ENCODE measurements at regions not wholly inside any gene's neighbourhood (a gene's known extent, or its start where the extent isn't known, plus 50 kb on each side); places are given as distances from the start of the nearest gene placed in this dataset.
"Not testable (repeated sequence)": the region's sequence is repeated elsewhere in the genome, so short reads cannot be mapped to it uniquely, and the experiment has no call there.

DNA sequence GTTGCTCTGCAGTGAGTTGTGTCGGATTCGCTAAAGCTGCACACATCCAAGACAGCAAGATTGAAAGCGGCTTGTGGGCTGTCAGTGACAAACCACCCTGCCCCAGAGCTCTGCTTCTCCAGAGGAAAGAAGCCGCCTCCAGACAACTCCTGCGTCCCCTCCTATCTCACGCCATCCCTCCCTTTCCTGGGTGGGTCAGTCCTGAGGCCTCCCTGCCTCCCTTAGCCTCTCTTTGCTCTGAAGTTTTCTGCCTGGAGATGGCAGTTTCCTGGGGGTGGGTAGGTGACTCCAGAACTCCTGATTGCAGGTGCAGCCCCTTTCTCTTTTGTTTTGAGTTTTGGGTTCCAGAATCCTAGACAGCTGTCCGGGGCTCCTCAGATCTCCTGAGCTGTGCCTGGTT, 78.7 kb downstream of the EMX2 start:
- Mint-ChIP-seq H3K27me3 (ENCODE audit: low read depth) (peaks cover 8% of the 10 kb centered on the region), H3K4me3 (no peak overlapping the region), H3K4me1 (ENCODE audit: low read depth) (no peaks in the 10 kb centered on the region), H3K27ac (no peak overlapping the region), H3K9me3 (no peaks in the 10 kb centered on the region), H3K36me3 (ENCODE audit: low read depth) (no peaks in the 10 kb centered on the region)
- DNase-seq, result no peak
- intact Hi-C loops (cut with micrococcal nuclease), result no loop called here
- CTCF ChIA-PET, result no interaction called here

DNA sequence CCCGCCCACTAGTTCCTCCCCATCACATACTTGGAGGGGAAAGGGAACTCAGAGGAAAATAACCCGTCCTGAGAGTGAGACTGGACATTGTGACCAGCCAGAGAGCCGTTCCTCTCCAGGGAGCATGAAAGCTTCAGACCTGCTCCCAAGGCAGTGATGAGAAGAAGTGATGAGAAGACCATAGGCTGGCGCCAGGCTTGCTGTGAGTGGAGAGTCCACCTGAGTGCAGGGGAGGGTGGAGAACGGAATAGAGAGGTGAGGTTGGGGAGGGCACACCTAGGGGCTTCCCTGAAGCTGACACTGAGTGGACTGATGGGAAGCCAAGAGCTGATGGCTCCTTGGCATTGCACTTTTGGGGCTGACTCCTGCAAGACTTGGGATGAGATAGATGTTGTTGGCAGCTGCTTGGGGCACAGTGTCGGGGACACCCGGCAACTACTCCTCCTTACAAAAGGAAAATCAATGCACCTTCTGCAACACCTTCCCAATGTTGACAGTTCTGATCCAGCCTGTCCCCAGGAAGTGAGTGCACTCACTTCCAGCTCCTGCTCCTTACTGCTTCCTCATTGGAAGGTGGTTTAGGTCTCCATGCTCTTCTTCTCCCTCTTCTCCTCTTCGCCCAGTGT, 79.4 kb downstream of the EMX2 start:
- Mint-ChIP-seq H3K4me3 (no peak overlapping the region), H3K36me3 (ENCODE audit: low read depth) (no peaks in the 10 kb centered on the region), H3K9me3 (no peaks in the 10 kb centered on the region), H3K27ac (no peak overlapping the region), H3K27me3 (ENCODE audit: low read depth) (peaks cover 5% of the 10 kb centered on the region), H3K4me1 (ENCODE audit: low read depth) (no peaks in the 10 kb centered on the region)
- DNase-seq, result no peak
- CTCF ChIA-PET, result no interaction called here
- intact Hi-C loops (cut with micrococcal nuclease), result no loop called here

DNA sequence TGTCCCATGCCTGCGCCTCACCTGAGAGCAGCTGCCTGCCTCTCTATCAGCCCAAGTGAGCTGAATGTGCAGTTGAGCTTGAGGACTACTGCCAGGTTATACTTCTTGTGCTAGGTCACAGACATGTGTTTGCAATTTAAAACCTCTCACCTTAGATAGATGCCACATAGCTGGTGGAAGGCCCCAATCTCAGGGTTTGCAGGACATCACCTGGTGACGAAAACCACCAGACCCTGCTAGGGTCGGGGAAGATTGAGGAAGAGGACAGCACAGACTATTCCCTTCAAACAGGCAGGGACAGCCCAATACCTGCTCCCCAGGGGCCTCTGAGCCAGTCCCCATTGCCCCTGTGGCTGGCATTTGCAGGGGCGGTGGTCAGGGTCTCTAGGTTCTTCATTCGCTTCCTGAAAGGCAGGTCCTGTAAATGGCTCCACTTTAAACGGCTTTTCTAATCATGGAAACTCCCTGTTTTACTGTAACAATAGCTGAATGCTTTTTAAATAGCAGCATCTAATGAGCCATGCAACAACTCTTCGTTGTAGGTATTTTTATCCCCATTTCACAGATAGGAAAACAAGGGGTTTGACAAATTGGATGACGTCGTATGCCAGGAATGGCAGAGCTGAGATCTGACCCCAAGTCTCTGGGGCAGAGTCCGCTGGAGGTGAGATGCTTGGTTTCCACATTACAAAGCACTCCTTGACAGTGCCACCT, 80.1 kb downstream of the EMX2 start:
- H3K9me3 Mint-ChIP-seq, result no peaks in the 10 kb centered on the region
- no peak overlapping the region for H3K27ac Mint-ChIP-seq
- H3K36me3 Mint-ChIP-seq (ENCODE audit: low read depth), result no peaks in the 10 kb centered on the region
- CTCF ChIA-PET, result no interaction called here
- intact Hi-C loops (cut with micrococcal nuclease), result no loop called here
- H3K4me3 Mint-ChIP-seq, result no peak overlapping the region
- peaks cover 5% of the 10 kb centered on the region for H3K27me3 Mint-ChIP-seq (ENCODE audit: low read depth)
- H3K4me1 Mint-ChIP-seq (ENCODE audit: low read depth), result no peaks in the 10 kb centered on the region
- no peak for DNase-seq

DNA sequence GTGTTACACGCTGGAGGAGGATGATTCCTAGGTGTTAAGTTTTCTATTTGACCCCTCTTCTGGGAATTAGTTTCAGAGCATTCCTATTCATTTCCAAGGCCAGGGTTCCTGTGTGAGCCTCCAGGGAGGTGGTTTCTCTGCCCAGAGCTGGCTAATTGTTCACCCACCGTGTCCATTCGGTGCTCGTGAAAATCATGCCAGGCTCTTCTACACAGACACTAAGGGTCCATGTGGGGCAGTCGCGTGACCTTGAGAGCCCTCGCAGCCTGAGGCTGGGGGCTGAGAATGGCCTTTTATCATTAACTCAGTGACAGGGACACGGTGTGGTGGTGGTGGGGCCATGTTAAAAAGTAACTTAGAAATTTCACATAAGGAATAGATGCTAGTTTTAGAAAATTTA, 83.7 kb downstream of the EMX2 start:
- H3K9me3 Mint-ChIP-seq, result no peaks in the 10 kb centered on the region
- CTCF ChIA-PET, result interaction anchor here (0.6 kb wide), 1 partner anchor 46 kb away, joined by 5 read pairs; no protein-coding TSS in a partner anchor
- H3K4me1 Mint-ChIP-seq (ENCODE audit: low read depth), result no peaks in the 10 kb centered on the region
- DNase-seq, result no peak
- H3K4me3 Mint-ChIP-seq, result no peak overlapping the region
- no peaks in the 10 kb centered on the region for H3K36me3 Mint-ChIP-seq (ENCODE audit: low read depth)
- H3K27ac Mint-ChIP-seq, result no peak overlapping the region
- intact Hi-C loops (cut with micrococcal nuclease), result no loop called here
- H3K27me3 Mint-ChIP-seq (ENCODE audit: low read depth), result peaks cover 5% of the 10 kb centered on the region

DNA sequence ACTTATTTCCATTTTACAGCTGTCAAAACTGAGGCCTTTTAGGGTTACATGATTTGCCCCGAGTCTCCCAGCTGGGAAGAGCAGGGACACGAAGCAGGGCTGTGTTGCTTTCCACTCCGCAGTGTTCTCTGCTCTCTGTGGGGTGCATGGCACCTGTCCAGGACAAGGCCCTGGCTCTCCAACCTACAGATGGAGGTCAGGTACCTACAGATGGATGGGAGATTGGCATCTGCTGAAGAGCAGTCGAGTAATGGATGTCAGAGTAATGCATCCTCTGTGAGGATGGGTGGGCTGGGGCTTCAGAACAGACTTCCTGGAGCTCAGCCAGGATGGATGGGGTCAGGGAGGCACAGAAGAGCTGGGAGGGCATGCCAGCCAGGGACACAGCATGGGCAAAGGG, 85.0 kb downstream of the EMX2 start:
- Mint-ChIP-seq H3K9me3 (no peaks in the 10 kb centered on the region), H3K27me3 (ENCODE audit: low read depth) (peaks cover 2% of the 10 kb centered on the region), H3K4me1 (ENCODE audit: low read depth) (no peaks in the 10 kb centered on the region), H3K27ac (no peak overlapping the region), H3K36me3 (ENCODE audit: low read depth) (no peaks in the 10 kb centered on the region), H3K4me3 (no peak overlapping the region)
- no peak for DNase-seq
- CTCF ChIA-PET, result no interaction called here
- intact Hi-C loops (cut with micrococcal nuclease), result no loop called here

DNA sequence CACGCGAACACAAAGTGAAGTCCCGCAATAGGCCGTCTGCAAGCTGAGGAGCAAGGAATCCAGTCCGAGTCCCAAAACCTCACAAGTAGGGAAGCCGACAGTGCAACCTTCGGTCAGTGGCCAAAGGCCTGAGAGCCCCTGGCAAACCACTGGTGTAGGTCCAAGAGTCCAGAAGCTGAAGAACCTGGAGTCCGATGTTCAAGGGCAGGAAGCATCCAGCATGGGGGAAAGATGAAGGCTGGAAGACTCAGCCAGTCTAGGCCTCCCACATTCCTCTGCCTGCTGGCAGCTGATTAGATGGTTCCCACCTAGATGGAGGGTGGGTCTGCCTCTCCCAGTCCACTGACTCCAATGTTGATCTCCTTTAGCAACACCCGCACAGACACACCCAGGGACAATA, 87.2 kb downstream of the EMX2 start:
- H3K27me3 Mint-ChIP-seq (ENCODE audit: low read depth); H3K27ac Mint-ChIP-seq; CTCF ChIA-PET; DNase-seq; intact Hi-C loops (cut with micrococcal nuclease); H3K4me1 Mint-ChIP-seq (ENCODE audit: low read depth); H3K9me3 Mint-ChIP-seq; H3K36me3 Mint-ChIP-seq (ENCODE audit: low read depth); H3K4me3 Mint-ChIP-seq: not testable (repeated sequence)

DNA sequence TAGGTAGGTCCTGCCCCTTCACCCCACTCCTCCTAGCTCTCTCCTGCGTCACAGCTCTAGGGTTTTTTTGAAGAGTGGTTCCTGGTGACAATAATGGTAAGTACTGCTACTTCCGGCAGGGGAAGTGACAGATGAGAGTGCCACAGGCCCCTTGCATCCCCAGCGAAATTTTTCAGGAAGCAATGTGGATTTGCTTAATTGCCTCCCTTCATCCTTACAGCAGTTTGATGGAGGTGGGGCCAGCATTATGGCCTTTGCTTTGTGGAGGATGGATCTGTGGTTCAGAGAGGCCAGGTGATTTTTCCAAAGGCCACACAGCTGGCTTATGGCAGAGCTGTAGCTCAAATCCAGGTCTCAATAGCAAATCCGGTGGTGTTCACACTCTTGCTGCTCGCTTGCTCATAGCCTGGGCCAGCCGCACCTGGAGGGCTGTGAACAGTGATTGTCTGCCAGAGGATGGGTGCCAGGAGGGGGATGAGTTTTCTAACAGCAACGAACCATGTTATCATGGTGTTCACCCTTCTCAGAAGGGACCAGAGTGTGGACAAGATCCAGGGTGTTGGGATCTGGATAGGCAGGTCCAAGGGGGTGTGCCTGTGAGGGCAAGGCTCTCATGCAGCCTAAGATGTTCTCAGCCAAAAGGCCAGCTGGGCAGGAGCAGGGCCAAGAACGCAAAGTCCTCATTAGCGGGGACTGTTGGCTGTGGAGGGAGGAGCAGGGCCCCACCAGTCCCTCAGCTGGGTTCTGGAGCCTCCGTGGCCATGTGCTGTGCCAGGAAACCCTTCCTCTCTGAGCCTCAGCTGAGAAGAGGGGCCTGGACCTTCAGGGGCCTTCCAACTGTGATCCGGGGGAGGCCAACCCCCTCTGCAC, 89.0 kb downstream of the EMX2 start:
- Mint-ChIP-seq H3K4me1 (ENCODE audit: low read depth) (no peaks in the 10 kb centered on the region), H3K27me3 (ENCODE audit: low read depth) (peaks cover 13% of the 10 kb centered on the region), H3K27ac (no peak overlapping the region), H3K36me3 (ENCODE audit: low read depth) (no peaks in the 10 kb centered on the region), H3K9me3 (no peaks in the 10 kb centered on the region), H3K4me3 (no peak overlapping the region)
- DNase-seq, result no peak
- CTCF ChIA-PET, result no interaction called here
- intact Hi-C loops (cut with micrococcal nuclease), result no loop called here

DNA sequence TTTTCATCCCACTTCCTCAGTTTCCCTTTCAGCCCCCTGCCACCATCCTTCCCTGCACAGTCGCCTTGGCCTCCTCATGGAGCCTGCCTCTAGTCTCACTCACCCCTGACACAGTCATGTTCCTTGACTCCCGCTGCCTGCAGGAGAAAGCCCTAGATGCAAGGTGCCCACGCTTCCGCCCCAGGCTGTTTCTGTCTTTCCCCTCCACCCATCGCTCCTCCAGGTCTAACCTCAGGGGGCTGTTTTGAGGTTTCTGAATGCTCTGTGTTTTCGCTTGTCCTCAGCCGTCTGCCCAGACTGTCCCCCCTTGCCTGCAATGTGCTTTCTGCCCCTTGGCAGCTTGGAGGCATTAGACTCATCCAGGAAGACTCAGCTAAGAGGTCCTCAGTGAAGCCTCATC, 89.9 kb downstream of the EMX2 start:
- CTCF ChIA-PET, result no interaction called here

DNA sequence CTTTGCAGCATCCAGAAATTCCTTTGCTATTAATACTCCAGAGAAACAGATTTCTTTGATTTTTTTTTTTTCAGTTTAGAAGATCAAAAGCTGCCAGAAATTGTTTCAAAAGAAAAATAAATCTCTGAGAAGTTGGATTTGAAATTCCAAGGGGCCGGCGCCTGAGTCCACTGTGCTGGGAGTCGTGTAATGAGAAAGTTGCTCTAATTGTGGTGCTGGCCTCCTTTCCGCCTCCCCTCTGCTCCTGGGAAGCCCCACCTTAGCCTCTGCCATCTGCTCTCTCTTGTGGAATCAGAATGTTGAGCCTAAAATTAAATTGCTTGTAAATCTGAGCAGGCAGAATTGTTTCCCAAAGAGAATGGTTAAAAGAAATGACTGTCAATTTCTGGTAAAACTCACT, 93.3 kb downstream of the EMX2 start:
- H3K27ac Mint-ChIP-seq, result no peak overlapping the region
- H3K4me3 Mint-ChIP-seq, result no peak overlapping the region
- H3K36me3 Mint-ChIP-seq (ENCODE audit: low read depth), result no peaks in the 10 kb centered on the region
- H3K27me3 Mint-ChIP-seq (ENCODE audit: low read depth), result peaks cover 26% of the 10 kb centered on the region
- no peaks in the 10 kb centered on the region for H3K4me1 Mint-ChIP-seq (ENCODE audit: low read depth)
- no peaks in the 10 kb centered on the region for H3K9me3 Mint-ChIP-seq
- intact Hi-C loops (cut with micrococcal nuclease), result no loop called here
- DNase-seq, result no peak
- CTCF ChIA-PET, result no interaction called here

More for the DNA sequence above, 89.9 kb downstream of the EMX2 start:
- Mint-ChIP-seq H3K9me3 (no peaks in the 10 kb centered on the region), H3K4me3 (no peak overlapping the region), H3K36me3 (ENCODE audit: low read depth) (no peaks in the 10 kb centered on the region), H3K4me1 (ENCODE audit: low read depth) (no peaks in the 10 kb centered on the region), H3K27ac (no peak overlapping the region), H3K27me3 (ENCODE audit: low read depth) (peaks cover 13% of the 10 kb centered on the region)
- intact Hi-C loops (cut with micrococcal nuclease), result no loop called here
- DNase-seq, result no peak

DNA sequence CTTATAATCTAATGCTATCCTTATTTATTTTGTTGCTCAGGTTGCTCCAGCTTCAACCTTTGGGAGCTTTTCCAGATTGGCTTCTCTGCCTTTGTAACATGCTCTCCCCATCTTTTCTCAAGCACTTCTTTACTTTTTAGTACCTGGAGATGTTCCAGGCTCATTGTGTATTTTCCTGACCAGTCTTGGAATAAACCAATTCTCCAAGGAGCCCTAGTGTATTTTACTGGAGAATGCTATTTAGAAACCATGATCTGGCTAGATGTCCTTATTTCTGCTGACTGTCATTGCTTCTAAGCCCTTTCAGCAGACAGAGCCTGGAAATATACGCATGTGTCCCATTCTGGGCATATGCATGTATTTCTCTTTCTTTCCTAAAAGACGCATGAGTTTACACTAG, 95.7 kb downstream of the EMX2 start:
- Mint-ChIP-seq H3K9me3 (no peaks in the 10 kb centered on the region), H3K36me3 (ENCODE audit: low read depth) (no peaks in the 10 kb centered on the region), H3K27ac (no peak overlapping the region), H3K27me3 (ENCODE audit: low read depth) (peaks cover 34% of the 10 kb centered on the region), H3K4me1 (ENCODE audit: low read depth) (no peaks in the 10 kb centered on the region), H3K4me3 (no peak overlapping the region)
- no peak for DNase-seq
- CTCF ChIA-PET, result no interaction called here
- intact Hi-C loops (cut with micrococcal nuclease), result no loop called here

DNA sequence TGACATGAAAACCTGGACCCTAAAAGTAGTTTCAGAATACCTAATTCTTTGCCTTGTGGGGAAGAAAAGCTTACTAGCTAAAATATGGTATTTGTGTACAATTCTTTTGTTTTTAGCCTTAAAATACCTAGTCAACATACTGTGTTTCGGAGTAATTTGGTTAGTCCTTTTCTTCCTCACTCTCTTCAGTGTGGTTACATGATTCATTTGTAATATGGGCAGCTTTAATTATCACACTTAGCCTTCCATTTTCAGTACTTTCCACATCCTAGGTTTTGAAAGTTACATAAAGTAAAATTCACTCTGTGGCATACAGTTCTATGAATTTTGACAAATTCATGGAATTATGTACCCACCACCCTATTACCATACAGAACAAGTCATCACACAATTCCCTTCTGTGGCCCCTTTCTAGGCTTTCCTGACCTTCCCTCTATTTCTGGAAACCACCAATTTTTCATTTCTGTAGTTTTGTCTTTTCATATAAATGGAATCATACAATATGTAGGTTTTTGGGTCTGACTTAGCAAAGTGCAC, 96.2 kb downstream of the EMX2 start:
- intact Hi-C loops (cut with micrococcal nuclease), result no loop called here
- no peaks in the 10 kb centered on the region for H3K36me3 Mint-ChIP-seq (ENCODE audit: low read depth)

DNA sequence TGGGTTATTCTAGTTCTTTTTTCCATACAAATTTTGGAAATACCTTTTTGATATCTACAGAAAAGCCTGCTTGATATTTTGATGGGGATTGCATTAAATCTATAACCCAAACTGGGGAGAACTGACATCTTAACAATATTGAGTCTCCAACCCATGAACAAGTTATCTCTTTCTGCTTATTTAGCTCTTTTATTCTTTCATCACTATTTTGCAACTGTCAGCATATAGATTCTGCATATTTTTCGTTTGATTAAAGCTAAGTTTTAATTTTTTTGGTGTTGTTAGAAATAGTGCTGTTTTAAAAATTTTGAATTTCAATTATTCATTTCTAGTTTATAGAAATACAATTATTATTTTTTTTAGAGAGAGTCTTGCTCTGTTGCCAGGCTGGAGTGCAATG, 97.9 kb downstream of the EMX2 start:
- Mint-ChIP-seq H3K27ac (no peak overlapping the region), H3K9me3 (no peaks in the 10 kb centered on the region), H3K27me3 (ENCODE audit: low read depth) (peaks cover 34% of the 10 kb centered on the region), H3K36me3 (ENCODE audit: low read depth) (no peaks in the 10 kb centered on the region), H3K4me1 (ENCODE audit: low read depth) (no peaks in the 10 kb centered on the region), H3K4me3 (no peak overlapping the region)
- intact Hi-C loops (cut with micrococcal nuclease), result no loop called here
- DNase-seq, result no peak
- CTCF ChIA-PET, result interaction anchor here (0.7 kb wide), 1 partner anchor 16 kb away, joined by 3 read pairs; no protein-coding TSS in a partner anchor

More for the DNA sequence above, 96.2 kb downstream of the EMX2 start:
- Mint-ChIP-seq H3K4me3 (no peak overlapping the region), H3K27ac (no peak overlapping the region), H3K27me3 (ENCODE audit: low read depth) (peaks cover 35% of the 10 kb centered on the region), H3K4me1 (ENCODE audit: low read depth) (no peaks in the 10 kb centered on the region), H3K9me3 (no peaks in the 10 kb centered on the region)
- CTCF ChIA-PET, result no interaction called here
- no peak for DNase-seq
